ENCODE measurements at regions not wholly inside any gene's neighbourhood (a gene's known extent, or its start where the extent isn't known, plus 50 kb on each side); places are given as distances from the start of the nearest gene placed in this dataset.

- H3K4me3 ChIP-seq (ENCODE audit: low read length) = no peak overlapping the region
- no peak for TF ChIP-seq CTCF (conservative IDR thresholded peaks at IDR 0.05; ENCODE audit: low read depth, low read length)
- DNase-seq (ENCODE audit: low read depth) = no peak
Measured at GRCh38 chr5:113719549-113719948, 206.1 kb downstream of the YTHDC2 start.

GRCh38 chr5:113721171-113721570 lies 207.7 kb downstream of the YTHDC2 start:
- H3K4me3 ChIP-seq (ENCODE audit: low read length) = no peak overlapping the region
- no peak for DNase-seq (ENCODE audit: low read depth)
- no peak for TF ChIP-seq CTCF (conservative IDR thresholded peaks at IDR 0.05; ENCODE audit: low read depth, low read length)

- TF ChIP-seq CTCF (conservative IDR thresholded peaks at IDR 0.05; ENCODE audit: low read depth, low read length) = no peak
Measured at GRCh38 chr5:113723021-113723420, 209.5 kb downstream of the YTHDC2 start.

GRCh38 chr5:113735751-113736150 lies 222.3 kb downstream of the YTHDC2 start:
- H3K4me3 ChIP-seq (ENCODE audit: low read length) = no peak overlapping the region
- DNase-seq (ENCODE audit: low read depth) = no peak
- no peak for TF ChIP-seq CTCF (conservative IDR thresholded peaks at IDR 0.05; ENCODE audit: low read depth, low read length)

More at GRCh38 chr5:113723021-113723420, 209.5 kb downstream of the YTHDC2 start:
- no peak for DNase-seq (ENCODE audit: low read depth)
- H3K4me3 ChIP-seq (ENCODE audit: low read length) = no peak overlapping the region

GRCh38 chr5:113742176-113742575 lies 228.7 kb downstream of the YTHDC2 start:
- H3K4me3 ChIP-seq (ENCODE audit: low read length) = no peak overlapping the region
- DNase-seq (ENCODE audit: low read depth) = no peak
- no peak for TF ChIP-seq CTCF (conservative IDR thresholded peaks at IDR 0.05; ENCODE audit: low read depth, low read length)

- H3K4me3 ChIP-seq (ENCODE audit: low read length) = no peak overlapping the region
- DNase-seq (ENCODE audit: low read depth) = no peak
- TF ChIP-seq CTCF (conservative IDR thresholded peaks at IDR 0.05; ENCODE audit: low read depth, low read length) = no peak
Measured at GRCh38 chr5:113742639-113743038, 229.1 kb downstream of the YTHDC2 start.

GRCh38 chr5:113748403-113748802 lies 234.9 kb downstream of the YTHDC2 start:
- DNase-seq (ENCODE audit: low read depth) = no peak
- H3K4me3 ChIP-seq (ENCODE audit: low read length) = no peak overlapping the region
- no peak for TF ChIP-seq CTCF (conservative IDR thresholded peaks at IDR 0.05; ENCODE audit: low read depth, low read length)
